ENCODE measurements at regions not wholly inside any gene's neighbourhood (a gene's known extent, or its start where the extent isn't known, plus 50 kb on each side); places are given as distances from the start of the nearest gene placed in this dataset.

DNA sequence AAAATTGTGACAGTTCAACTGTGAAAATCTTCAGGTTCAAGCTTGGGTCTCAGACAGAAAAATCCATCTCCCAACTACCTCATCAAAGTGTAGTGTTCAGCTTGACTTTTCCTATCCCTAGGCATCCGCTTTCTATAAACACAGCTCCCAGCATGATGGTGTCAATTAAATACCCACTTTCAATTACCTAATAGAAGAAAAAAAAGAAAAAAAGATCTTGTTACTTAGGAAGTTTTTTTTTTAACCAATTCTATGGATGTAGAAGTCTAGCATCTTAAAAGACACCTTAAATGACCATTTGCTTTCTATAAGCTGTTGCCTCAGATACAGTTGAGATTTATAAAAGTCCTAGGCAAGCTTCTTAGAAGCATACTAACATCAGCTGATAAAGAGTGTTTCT lies 244.1 kb upstream of the MTNR1B start:
- no peak for DNase-seq (ENCODE audit: low spot score)
- no peaks in the 10 kb centered on the region for H3K9me3 ChIP-seq (ENCODE audit: control insufficient read depth in 4 of 4, low read length in 3 of 4)
- H3K9ac ChIP-seq (ENCODE audit: low read depth in 1 of 2, low read length in 2 of 2) = no peak overlapping the region
- 94% methylated on average over 1 of the region's 1 CpG for WGBS
- peaks cover 0 to 5% (median 1%) of the 10 kb centered on the region in 4 donors for H3K27me3 ChIP-seq (ENCODE audit: control insufficient read depth in 4 of 4, insufficient read depth in 4 of 4, low read length in 3 of 4)
- no peaks in the 10 kb centered on the region for H3K4me1 ChIP-seq (ENCODE audit: control insufficient read depth in 4 of 4, insufficient read depth in 4 of 4, low read length in 3 of 4)
- no peaks in the 10 kb centered on the region for H3K36me3 ChIP-seq (ENCODE audit: control insufficient read depth in 4 of 4, insufficient read depth in 3 of 4, low read depth in 1 of 4, low read length in 3 of 4)
- TF ChIP-seq, protein P1, sequence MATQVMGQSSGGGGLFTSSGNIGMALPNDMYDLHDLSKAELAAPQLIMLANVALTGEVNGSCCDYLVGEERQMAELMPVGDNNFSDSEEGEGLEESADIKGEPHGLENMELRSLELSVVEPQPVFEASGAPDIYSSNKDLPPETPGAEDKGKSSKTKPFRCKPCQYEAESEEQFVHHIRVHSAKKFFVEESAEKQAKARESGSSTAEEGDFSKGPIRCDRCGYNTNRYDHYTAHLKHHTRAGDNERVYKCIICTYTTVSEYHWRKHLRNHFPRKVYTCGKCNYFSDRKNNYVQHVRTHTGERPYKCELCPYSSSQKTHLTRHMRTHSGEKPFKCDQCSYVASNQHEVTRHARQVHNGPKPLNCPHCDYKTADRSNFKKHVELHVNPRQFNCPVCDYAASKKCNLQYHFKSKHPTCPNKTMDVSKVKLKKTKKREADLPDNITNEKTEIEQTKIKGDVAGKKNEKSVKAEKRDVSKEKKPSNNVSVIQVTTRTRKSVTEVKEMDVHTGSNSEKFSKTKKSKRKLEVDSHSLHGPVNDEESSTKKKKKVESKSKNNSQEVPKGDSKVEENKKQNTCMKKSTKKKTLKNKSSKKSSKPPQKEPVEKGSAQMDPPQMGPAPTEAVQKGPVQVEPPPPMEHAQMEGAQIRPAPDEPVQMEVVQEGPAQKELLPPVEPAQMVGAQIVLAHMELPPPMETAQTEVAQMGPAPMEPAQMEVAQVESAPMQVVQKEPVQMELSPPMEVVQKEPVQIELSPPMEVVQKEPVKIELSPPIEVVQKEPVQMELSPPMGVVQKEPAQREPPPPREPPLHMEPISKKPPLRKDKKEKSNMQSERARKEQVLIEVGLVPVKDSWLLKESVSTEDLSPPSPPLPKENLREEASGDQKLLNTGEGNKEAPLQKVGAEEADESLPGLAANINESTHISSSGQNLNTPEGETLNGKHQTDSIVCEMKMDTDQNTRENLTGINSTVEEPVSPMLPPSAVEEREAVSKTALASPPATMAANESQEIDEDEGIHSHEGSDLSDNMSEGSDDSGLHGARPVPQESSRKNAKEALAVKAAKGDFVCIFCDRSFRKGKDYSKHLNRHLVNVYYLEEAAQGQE (IDR thresholded peaks at IDR 0.05) = no peak
- no peak for TF ChIP-seq FOXA1 (IDR thresholded peaks at IDR 0.05)
- H3K27ac ChIP-seq (ENCODE audit: low read depth in 1 of 2, low read length in 2 of 2) = no peak overlapping the region
- H3K4me3 ChIP-seq (ENCODE audit: low read depth in 1 of 3, low read length in 3 of 3) = no peak overlapping the region

DNA sequence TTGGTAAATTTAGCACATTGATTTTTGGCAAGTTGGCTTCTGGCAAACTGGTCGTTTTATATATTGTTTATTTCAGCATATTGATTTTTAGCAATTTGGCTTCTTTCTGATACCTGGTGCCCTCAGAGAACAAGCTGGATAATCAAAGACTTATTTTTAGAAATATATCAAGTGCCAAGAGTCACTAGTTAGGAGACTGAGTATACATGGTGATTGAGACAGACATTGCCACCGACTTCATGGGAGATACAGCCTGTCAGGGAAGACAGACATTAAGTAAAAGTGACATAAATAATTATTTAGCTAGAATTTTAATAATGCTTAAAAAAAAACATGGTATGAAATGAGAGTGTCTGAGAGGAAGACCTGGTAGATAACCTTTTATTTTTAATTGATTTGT lies 242.3 kb upstream of the MTNR1B start:
- Histone ChIP-seq H3K4me3 (ENCODE audit: low read depth in 1 of 3, low read length in 3 of 3) (no peak overlapping the region), H3K4me1 (ENCODE audit: control insufficient read depth in 4 of 4, insufficient read depth in 4 of 4, low read length in 3 of 4) (no peaks in the 10 kb centered on the region), H3K9me3 (ENCODE audit: control insufficient read depth in 4 of 4, low read length in 3 of 4) (no peaks in the 10 kb centered on the region), H3K27me3 (ENCODE audit: control insufficient read depth in 4 of 4, insufficient read depth in 4 of 4, low read length in 3 of 4) (peaks cover 0 to 5% (median 0%) of the 10 kb centered on the region in 4 donors), H3K36me3 (ENCODE audit: control insufficient read depth in 4 of 4, insufficient read depth in 3 of 4, low read depth in 1 of 4, low read length in 3 of 4) (no peaks in the 10 kb centered on the region), H3K9ac (ENCODE audit: low read depth in 1 of 2, low read length in 2 of 2) (no peak overlapping the region), H3K27ac (ENCODE audit: low read depth in 1 of 2, low read length in 2 of 2) (no peak overlapping the region)
- DNase-seq (ENCODE audit: low spot score) = no peak
- 49% methylated on average over 2 of the region's 2 CpGs for whole genome bisulfite sequencing
- TF ChIP-seq HNF4G (IDR thresholded peaks at IDR 0.05) (no peak), FOXA2 (IDR thresholded peaks at IDR 0.05) (no peak), YY1 (IDR thresholded peaks at IDR 0.05) (no peak), FOXA1 (IDR thresholded peaks at IDR 0.05) (no peak), JUND (IDR thresholded peaks at IDR 0.05) (no peak), RXRA (IDR thresholded peaks at IDR 0.05) (no peak), SP1 (IDR thresholded peaks at IDR 0.05) (no peak), EGR1 (IDR thresholded peaks at IDR 0.05; ENCODE audit: low read depth in 2 of 2) (no peak), RAD21 (IDR thresholded peaks at IDR 0.05) (no peak), TAF1 (conservative IDR thresholded peaks at IDR 0.05) (no peak), NR2F2 (IDR thresholded peaks at IDR 0.05) (no peak), GABPA (IDR thresholded peaks at IDR 0.05 in 1 of 2, conservative IDR thresholded peaks at IDR 0.05 in 1 of 2) (no peak)
- TF ChIP-seq, protein P2, sequence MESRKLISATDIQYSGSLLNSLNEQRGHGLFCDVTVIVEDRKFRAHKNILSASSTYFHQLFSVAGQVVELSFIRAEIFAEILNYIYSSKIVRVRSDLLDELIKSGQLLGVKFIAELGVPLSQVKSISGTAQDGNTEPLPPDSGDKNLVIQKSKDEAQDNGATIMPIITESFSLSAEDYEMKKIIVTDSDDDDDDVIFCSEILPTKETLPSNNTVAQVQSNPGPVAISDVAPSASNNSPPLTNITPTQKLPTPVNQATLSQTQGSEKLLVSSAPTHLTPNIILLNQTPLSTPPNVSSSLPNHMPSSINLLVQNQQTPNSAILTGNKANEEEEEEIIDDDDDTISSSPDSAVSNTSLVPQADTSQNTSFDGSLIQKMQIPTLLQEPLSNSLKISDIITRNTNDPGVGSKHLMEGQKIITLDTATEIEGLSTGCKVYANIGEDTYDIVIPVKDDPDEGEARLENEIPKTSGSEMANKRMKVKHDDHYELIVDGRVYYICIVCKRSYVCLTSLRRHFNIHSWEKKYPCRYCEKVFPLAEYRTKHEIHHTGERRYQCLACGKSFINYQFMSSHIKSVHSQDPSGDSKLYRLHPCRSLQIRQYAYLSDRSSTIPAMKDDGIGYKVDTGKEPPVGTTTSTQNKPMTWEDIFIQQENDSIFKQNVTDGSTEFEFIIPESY (IDR thresholded peaks at IDR 0.05) = no peak
- TF ChIP-seq, protein P1 (IDR thresholded peaks at IDR 0.05) = no peak
- TF ChIP-seq, protein P3, sequence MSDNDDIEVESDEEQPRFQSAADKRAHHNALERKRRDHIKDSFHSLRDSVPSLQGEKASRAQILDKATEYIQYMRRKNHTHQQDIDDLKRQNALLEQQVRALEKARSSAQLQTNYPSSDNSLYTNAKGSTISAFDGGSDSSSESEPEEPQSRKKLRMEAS (IDR thresholded peaks at IDR 0.05) = no peak
- TF ChIP-seq, protein P4, sequence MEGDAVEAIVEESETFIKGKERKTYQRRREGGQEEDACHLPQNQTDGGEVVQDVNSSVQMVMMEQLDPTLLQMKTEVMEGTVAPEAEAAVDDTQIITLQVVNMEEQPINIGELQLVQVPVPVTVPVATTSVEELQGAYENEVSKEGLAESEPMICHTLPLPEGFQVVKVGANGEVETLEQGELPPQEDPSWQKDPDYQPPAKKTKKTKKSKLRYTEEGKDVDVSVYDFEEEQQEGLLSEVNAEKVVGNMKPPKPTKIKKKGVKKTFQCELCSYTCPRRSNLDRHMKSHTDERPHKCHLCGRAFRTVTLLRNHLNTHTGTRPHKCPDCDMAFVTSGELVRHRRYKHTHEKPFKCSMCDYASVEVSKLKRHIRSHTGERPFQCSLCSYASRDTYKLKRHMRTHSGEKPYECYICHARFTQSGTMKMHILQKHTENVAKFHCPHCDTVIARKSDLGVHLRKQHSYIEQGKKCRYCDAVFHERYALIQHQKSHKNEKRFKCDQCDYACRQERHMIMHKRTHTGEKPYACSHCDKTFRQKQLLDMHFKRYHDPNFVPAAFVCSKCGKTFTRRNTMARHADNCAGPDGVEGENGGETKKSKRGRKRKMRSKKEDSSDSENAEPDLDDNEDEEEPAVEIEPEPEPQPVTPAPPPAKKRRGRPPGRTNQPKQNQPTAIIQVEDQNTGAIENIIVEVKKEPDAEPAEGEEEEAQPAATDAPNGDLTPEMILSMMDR (IDR thresholded peaks at IDR 0.05; ENCODE audit: low read depth, low read length, missing input control) = no peak
- TF ChIP-seq, protein P5, sequence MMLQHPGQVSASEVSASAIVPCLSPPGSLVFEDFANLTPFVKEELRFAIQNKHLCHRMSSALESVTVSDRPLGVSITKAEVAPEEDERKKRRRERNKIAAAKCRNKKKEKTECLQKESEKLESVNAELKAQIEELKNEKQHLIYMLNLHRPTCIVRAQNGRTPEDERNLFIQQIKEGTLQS (IDR thresholded peaks at IDR 0.05) = no peak

All from liver (tissue), 8 donors.